HL-60 (cell line): ENCODE measurements at regions not wholly inside any gene's neighbourhood (a gene's known extent, or its start where the extent isn't known, plus 50 kb on each side); places are given as distances from the start of the nearest gene placed in this dataset.

ENCODE experiments used
- DNase-seq, 2 experiments: peaks; one replicate each; pipeline ENCODE4 v3.0.0-alpha.2; 2010 to 2020; ENCODE audit warnings: low read depth in 1 of 2, low spot score in 1 of 2
- H3K27ac ChIP-seq: fragments of 250-450 bp; sonication (Bioruptor Pico); replicated peaks from 2 replicates; pipeline ENCODE4 v1.5.1; 2020; ENCODE audit warnings: mild to moderate bottlenecking, moderate library complexity
- H3K27me3 ChIP-seq: fragments of 250-450 bp; sonication (Bioruptor Pico); 2 replicates; pipeline ENCODE4 v1.5.1; 2021; ENCODE audit warnings: mild to moderate bottlenecking, moderate library complexity; ENCODE audit not compliant: insufficient read depth, poor library complexity, severe bottlenecking
- H3K4me3 ChIP-seq: replicated peaks from 2 replicates; pipeline ENCODE4 v1.5.1; 2011; ENCODE audit warnings: mild to moderate bottlenecking, control low read depth, low read length; ENCODE audit not compliant: insufficient read depth
- GABPA ChIP-seq: IDR thresholded peaks from 2 replicates; pipeline ENCODE4 v1.6.1; 2012; ENCODE audit warnings: low read depth
- POLR2AphosphoS5 ChIP-seq: IDR thresholded peaks from 2 replicates; pipeline ENCODE4 v1.6.1; 2012; ENCODE audit warnings: low read depth
- SPI1 ChIP-seq: IDR thresholded peaks from 2 replicates; pipeline ENCODE4 v1.6.1; 2012; ENCODE audit warnings: low read depth, mild to moderate bottlenecking, borderline replicate concordance
- TF ChIP-seq, protein P1 (sequence below): IDR thresholded peaks from one replicate; pipeline ENCODE4 v1.5.1; 2011; ENCODE audit warnings: low read length, control low read depth, inconsistent platforms; ENCODE audit not compliant: insufficient read depth
- TF ChIP-seq, protein P2 (sequence below): IDR thresholded peaks from 2 replicates; pipeline ENCODE4 v1.6.1; 2012; ENCODE audit warnings: low read depth; ENCODE audit not compliant: insufficient replicate concordance

GRCh38 chr4:81634766-81635549 lies 163.3 kb upstream of the RASGEF1B start:
- no peak for DNase-seq
- Histone ChIP-seq H3K27me3 (no peaks in the 10 kb centered on the region), H3K27ac (no peak overlapping the region), H3K4me3 (no peak overlapping the region)
- TF ChIP-seq SPI1 = no peak
- no peak for TF ChIP-seq POLR2AphosphoS5
- TF ChIP-seq, protein P1, sequence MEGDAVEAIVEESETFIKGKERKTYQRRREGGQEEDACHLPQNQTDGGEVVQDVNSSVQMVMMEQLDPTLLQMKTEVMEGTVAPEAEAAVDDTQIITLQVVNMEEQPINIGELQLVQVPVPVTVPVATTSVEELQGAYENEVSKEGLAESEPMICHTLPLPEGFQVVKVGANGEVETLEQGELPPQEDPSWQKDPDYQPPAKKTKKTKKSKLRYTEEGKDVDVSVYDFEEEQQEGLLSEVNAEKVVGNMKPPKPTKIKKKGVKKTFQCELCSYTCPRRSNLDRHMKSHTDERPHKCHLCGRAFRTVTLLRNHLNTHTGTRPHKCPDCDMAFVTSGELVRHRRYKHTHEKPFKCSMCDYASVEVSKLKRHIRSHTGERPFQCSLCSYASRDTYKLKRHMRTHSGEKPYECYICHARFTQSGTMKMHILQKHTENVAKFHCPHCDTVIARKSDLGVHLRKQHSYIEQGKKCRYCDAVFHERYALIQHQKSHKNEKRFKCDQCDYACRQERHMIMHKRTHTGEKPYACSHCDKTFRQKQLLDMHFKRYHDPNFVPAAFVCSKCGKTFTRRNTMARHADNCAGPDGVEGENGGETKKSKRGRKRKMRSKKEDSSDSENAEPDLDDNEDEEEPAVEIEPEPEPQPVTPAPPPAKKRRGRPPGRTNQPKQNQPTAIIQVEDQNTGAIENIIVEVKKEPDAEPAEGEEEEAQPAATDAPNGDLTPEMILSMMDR = no peak
- TF ChIP-seq, protein P2, sequence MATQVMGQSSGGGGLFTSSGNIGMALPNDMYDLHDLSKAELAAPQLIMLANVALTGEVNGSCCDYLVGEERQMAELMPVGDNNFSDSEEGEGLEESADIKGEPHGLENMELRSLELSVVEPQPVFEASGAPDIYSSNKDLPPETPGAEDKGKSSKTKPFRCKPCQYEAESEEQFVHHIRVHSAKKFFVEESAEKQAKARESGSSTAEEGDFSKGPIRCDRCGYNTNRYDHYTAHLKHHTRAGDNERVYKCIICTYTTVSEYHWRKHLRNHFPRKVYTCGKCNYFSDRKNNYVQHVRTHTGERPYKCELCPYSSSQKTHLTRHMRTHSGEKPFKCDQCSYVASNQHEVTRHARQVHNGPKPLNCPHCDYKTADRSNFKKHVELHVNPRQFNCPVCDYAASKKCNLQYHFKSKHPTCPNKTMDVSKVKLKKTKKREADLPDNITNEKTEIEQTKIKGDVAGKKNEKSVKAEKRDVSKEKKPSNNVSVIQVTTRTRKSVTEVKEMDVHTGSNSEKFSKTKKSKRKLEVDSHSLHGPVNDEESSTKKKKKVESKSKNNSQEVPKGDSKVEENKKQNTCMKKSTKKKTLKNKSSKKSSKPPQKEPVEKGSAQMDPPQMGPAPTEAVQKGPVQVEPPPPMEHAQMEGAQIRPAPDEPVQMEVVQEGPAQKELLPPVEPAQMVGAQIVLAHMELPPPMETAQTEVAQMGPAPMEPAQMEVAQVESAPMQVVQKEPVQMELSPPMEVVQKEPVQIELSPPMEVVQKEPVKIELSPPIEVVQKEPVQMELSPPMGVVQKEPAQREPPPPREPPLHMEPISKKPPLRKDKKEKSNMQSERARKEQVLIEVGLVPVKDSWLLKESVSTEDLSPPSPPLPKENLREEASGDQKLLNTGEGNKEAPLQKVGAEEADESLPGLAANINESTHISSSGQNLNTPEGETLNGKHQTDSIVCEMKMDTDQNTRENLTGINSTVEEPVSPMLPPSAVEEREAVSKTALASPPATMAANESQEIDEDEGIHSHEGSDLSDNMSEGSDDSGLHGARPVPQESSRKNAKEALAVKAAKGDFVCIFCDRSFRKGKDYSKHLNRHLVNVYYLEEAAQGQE = no peak
- no peak for TF ChIP-seq GABPA

DNA sequence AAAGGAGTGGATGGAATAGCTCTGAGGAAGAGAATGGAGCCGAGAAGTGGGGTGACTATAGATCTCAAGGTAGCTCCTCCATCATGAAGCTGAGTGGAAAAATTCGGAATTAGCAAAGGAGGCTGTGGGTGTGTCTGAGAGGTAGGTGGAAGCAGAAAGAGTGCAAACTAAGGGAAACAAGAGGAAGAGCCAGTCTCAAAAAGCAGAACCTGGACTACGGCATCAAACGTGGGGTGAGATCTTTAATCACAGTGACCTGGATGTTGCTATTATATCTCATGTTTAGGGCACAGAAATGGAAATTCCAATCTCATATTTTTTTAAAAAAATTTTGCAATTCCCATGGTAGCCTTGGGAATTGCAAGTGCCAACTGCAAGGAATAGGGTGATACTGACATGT lies 162.5 kb upstream of the RASGEF1B start:
- no peak for DNase-seq
- no peak for TF ChIP-seq GABPA
- TF ChIP-seq, protein P1 = no peak
- TF ChIP-seq POLR2AphosphoS5 = no peak
- TF ChIP-seq, protein P2 = no peak
- TF ChIP-seq SPI1 = no peak
- H3K27ac ChIP-seq = no peak overlapping the region
- H3K27me3 ChIP-seq = no peaks in the 10 kb centered on the region
- no peak overlapping the region for H3K4me3 ChIP-seq

- Histone ChIP-seq H3K27me3 (no peaks in the 10 kb centered on the region), H3K4me3 (no peak overlapping the region), H3K27ac (no peak overlapping the region)
- DNase-seq = peak in 1 of 2 experiments; percentile 14
- no peak for TF ChIP-seq GABPA
- TF ChIP-seq, protein P1 = no peak
- TF ChIP-seq, protein P2 = no peak
- no peak for TF ChIP-seq POLR2AphosphoS5
Observed at GRCh38 chr4:81632581-81633299, 161.0 kb upstream of the RASGEF1B start.
